AG04449 (cell line): ENCODE measurements at regions not wholly inside any gene's neighbourhood (a gene's known extent, or its start where the extent isn't known, plus 50 kb on each side); places are given as distances from the start of the nearest gene placed in this dataset.

Source experiments
- CTCF ChIA-PET: fragments of 350-600 bp; formaldehyde crosslinking; extraction: SDS; loops from one replicate; lab custom pipeline; 2021; ENCODE audit warnings: antibody characterized with exemption; lab: Yijun Ruan, JAX
- POLR2A ChIA-PET: fragments of 400-600, 350-600 bp; formaldehyde crosslinking; extraction: SDS; loops from one replicate; lab custom pipeline; 2020; ENCODE audit warnings: antibody characterized with exemption, inconsistent platforms; lab: Yijun Ruan, JAX
- DNase-seq: peaks from one replicate; pipeline ENCODE4 v3.0.0-alpha.2; 2010; ENCODE audit warnings: low read depth, low spot score
- H3K4me3 ChIP-seq: 2 replicates; pipeline ENCODE4 v1.5.1; 2011; ENCODE audit warnings: low read depth, mild to moderate bottlenecking, control low read depth, low read length
- TF ChIP-seq, protein P1 (sequence below): IDR thresholded peaks from one replicate; pipeline ENCODE4 v1.5.1; 2011; ENCODE audit warnings: mild to moderate bottlenecking, moderate library complexity, low read length, control low read depth, inconsistent platforms; ENCODE audit not compliant: insufficient read depth; ENCODE audit errors: missing control alignments

DNA sequence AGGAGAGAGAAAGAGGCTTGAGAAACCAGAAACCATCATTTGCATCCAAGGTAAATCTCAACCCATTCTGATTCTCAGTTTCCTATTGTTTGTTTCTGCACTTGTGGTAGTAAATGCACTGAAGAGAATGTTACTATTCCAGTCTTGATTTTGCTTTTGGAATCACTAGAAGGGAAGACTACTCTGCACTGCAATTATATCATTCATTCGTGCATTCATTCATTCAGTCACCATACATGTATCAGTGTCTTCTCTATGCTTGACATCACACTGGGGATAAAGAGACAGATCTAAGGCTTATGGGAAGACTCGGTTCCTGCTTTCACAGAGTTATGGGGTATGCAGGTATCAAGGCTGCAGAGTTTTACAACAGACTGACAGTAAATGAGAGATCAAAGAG is 90.3 kb upstream of the EGLN3 start:
- no peak for DNase-seq
- ChIA-PET CTCF (no interaction called here), POLR2A (no interaction called here)
- TF ChIP-seq, protein P1, sequence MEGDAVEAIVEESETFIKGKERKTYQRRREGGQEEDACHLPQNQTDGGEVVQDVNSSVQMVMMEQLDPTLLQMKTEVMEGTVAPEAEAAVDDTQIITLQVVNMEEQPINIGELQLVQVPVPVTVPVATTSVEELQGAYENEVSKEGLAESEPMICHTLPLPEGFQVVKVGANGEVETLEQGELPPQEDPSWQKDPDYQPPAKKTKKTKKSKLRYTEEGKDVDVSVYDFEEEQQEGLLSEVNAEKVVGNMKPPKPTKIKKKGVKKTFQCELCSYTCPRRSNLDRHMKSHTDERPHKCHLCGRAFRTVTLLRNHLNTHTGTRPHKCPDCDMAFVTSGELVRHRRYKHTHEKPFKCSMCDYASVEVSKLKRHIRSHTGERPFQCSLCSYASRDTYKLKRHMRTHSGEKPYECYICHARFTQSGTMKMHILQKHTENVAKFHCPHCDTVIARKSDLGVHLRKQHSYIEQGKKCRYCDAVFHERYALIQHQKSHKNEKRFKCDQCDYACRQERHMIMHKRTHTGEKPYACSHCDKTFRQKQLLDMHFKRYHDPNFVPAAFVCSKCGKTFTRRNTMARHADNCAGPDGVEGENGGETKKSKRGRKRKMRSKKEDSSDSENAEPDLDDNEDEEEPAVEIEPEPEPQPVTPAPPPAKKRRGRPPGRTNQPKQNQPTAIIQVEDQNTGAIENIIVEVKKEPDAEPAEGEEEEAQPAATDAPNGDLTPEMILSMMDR: no peak
- no peak overlapping the region for H3K4me3 ChIP-seq

DNA sequence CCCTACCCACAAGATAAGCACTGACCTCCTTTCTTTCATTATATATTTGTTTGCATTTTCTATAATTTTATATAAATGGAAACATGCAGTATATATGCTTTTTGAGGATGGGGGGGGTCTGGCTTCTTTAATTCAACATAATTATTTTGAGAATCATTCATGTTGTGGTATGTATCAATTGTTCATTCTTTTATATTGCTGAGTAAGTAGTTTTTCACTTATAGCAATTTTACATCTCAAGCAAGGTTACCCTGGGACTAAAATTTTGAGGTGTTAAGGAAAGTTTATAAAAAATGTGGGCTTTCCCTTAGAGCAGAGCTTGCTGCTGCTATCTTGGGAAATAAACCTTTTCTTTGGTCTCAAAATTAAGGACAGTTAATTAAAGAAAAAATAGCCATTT is 89.9 kb upstream of the EGLN3 start:
- ChIA-PET CTCF (no interaction called here), POLR2A (no interaction called here)
- no peak overlapping the region for H3K4me3 ChIP-seq
- no peak for DNase-seq
- TF ChIP-seq, protein P1: no peak

GRCh38 chr14:34039428-34040047 is 88.7 kb upstream of the EGLN3 start:
- ChIA-PET POLR2A (no interaction called here), CTCF (no interaction called here)
- no peak overlapping the region for H3K4me3 ChIP-seq
- DNase-seq: no peak
- TF ChIP-seq, protein P1: no peak

DNA sequence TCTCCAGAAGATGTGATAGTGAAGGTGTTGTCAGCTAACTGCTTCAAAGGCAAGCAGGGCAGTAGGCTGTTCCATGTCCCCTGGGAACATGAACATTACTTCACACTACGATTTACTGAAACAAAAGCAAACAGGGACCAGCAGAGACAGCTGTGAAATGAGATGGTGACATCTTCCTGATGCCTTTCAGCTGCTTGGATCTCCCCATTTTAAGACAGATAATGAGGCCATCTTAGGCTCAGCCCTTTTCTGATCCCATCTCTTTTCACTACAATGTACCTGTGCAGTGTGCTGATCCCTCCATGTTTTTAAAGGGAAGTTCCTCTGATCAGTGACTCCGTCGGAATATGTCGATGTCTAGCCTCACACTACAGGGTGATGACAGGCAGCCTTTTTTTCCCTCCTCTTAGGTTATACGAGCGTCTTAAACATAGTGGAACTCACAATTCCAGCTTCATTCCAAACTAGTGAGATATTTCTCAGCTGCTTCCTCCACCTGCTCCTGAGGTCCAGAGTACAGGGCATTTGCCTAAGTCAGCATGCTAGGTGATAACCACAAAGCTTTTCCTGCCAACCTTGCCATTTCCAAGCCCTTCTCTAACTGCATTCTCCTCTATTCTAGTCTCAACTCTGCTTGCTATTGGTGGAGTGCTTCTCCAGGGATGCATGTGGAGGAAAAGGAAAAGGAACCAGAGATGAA is 87.6 kb upstream of the EGLN3 start:
- no peak overlapping the region for H3K4me3 ChIP-seq
- POLR2A ChIA-PET: no interaction called here
- no peak for DNase-seq
- CTCF ChIA-PET: no interaction called here
- TF ChIP-seq, protein P1: no peak

DNA sequence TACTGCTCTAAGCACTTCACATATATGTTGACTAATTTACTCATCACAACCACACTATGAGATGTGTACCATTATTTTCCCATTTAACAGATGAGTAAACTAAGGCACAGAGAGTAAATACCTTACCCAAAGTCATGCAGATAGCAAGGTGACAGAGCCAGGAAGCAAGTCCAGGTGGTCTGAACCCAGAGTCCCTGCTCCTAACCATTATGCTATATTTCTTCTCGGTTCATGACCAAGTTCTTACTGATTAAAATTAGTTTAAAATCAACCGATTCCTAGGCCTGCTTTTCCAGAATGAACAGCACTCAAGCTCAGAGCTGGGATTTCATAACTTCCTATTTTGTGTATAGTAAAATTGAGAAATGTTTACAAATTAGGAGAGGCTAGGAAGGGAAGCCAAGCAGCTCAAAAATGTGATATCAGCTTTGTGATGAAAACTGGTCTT is 85.5 kb upstream of the EGLN3 start:
- CTCF ChIA-PET: no interaction called here

DNA sequence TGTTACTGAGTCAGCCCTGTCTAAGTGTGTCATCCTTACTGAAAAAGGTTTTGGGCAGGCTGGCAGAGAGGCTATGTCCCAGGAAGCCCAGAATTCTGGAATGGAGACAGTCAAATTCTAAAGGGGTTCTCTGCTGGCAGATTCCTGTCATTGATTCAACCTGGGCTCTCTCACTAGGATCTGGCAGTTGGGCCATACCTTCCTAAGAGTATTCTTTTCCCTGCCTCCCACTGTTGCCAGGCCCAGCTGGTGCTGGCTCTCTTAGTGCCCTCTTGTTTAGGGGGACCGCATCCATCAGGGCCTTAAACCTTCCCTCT is 85.0 kb upstream of the EGLN3 start:
- ChIA-PET POLR2A (no interaction called here), CTCF (no interaction called here)
- H3K4me3 ChIP-seq: no peak overlapping the region
- TF ChIP-seq, protein P1: no peak
- DNase-seq: no peak

More for the DNA sequence above, 85.5 kb upstream of the EGLN3 start:
- TF ChIP-seq, protein P1: no peak
- H3K4me3 ChIP-seq: no peak overlapping the region
- POLR2A ChIA-PET: no interaction called here
- no peak for DNase-seq
